HG03354 (cell line): ENCODE measurements at regions not wholly inside any gene's neighbourhood (a gene's known extent, or its start where the extent isn't known, plus 50 kb on each side); places are given as distances from the start of the nearest gene placed in this dataset.
"Not testable (repeated sequence)": the region's sequence is repeated elsewhere in the genome, so short reads cannot be mapped to it uniquely, and the experiment has no call there.

Experiments
- ATAC-seq: cut with Tn5 transposase; IDR thresholded peaks from one replicate; pipeline ENCODE4 v1.9.1; 2021; ENCODE audit warnings: mild to moderate bottlenecking; ENCODE audit not compliant: unreplicated experiment, poor library complexity, severe bottlenecking

GRCh38 chr1:230591678-230592077 lies 50.6 kb upstream of the COG2 start:
- no peak for ATAC-seq

- ATAC-seq, result no peak
These were observed 52.3 kb upstream of the COG2 start for GRCh38 chr1:230589951-230590350.

GRCh38 chr1:230588323-230588746 lies 53.9 kb upstream of the COG2 start:
- ATAC-seq, result no peak

GRCh38 chr1:230587061-230587460 lies 55.2 kb upstream of the COG2 start:
- no peak for ATAC-seq

- ATAC-seq, result no peak
These were observed 57.6 kb upstream of the COG2 start for GRCh38 chr1:230584660-230585059.

- ATAC-seq, result no peak
These were observed 60.7 kb upstream of the COG2 start for GRCh38 chr1:230581446-230582079.

GRCh38 chr1:230578616-230579015 lies 63.7 kb upstream of the COG2 start:
- ATAC-seq, result no peak

- ATAC-seq, result no peak
These were observed 64.7 kb upstream of the COG2 start for GRCh38 chr1:230577537-230577936.

- no peak for ATAC-seq
These were observed 66.3 kb upstream of the COG2 start for GRCh38 chr1:230575886-230576500.

GRCh38 chr1:230574502-230574901 lies 67.8 kb upstream of the COG2 start:
- ATAC-seq, result no peak

- ATAC-seq, result no peak
These were observed 68.6 kb upstream of the COG2 start for GRCh38 chr1:230573658-230574057.

GRCh38 chr1:230572121-230573105 lies 69.9 kb upstream of the COG2 start:
- no peak for ATAC-seq

- no peak for ATAC-seq
These were observed 71.4 kb upstream of the COG2 start for GRCh38 chr1:230570724-230571360.

- ATAC-seq, result no peak
These were observed 73.1 kb upstream of the COG2 start for GRCh38 chr1:230569201-230569600.

GRCh38 chr1:230568676-230569075 lies 73.6 kb upstream of the COG2 start:
- ATAC-seq, result no peak

GRCh38 chr1:230568008-230568407 lies 74.3 kb upstream of the COG2 start:
- no peak for ATAC-seq

GRCh38 chr1:230567221-230567575 lies 75.1 kb upstream of the COG2 start:
- ATAC-seq, result no peak

GRCh38 chr1:230566532-230567220 lies 75.6 kb upstream of the COG2 start:
- not testable (repeated sequence) for ATAC-seq

- ATAC-seq, result no peak
These were observed 77.1 kb upstream of the COG2 start for GRCh38 chr1:230565141-230565540.

GRCh38 chr1:230563591-230563990 lies 78.7 kb upstream of the COG2 start:
- no peak for ATAC-seq
